ENCODE measurements at regions not wholly inside any gene's neighbourhood (a gene's known extent, or its start where the extent isn't known, plus 50 kb on each side); places are given as distances from the start of the nearest gene placed in this dataset.

DNA sequence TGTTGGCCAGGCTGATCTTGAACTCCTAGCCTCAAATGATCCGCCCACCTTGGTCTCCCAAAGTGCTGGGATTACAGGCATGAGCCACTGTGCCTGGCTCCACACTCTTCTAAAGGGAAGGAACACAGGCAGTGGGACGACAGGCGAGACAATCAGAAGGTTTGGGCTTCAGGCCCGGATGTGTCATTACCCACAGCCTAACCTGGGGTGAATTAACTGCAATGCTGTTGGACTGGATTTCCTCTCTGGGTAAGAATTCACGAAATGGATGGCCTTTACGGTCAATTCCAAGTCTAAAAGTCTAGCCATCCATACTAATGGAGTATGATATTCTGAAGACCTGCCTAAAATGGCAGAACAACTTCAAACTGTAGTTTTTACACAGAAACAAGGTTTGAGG is 83.7 kb upstream of the CCDC28A start:
- TF ChIP-seq, protein P1, sequence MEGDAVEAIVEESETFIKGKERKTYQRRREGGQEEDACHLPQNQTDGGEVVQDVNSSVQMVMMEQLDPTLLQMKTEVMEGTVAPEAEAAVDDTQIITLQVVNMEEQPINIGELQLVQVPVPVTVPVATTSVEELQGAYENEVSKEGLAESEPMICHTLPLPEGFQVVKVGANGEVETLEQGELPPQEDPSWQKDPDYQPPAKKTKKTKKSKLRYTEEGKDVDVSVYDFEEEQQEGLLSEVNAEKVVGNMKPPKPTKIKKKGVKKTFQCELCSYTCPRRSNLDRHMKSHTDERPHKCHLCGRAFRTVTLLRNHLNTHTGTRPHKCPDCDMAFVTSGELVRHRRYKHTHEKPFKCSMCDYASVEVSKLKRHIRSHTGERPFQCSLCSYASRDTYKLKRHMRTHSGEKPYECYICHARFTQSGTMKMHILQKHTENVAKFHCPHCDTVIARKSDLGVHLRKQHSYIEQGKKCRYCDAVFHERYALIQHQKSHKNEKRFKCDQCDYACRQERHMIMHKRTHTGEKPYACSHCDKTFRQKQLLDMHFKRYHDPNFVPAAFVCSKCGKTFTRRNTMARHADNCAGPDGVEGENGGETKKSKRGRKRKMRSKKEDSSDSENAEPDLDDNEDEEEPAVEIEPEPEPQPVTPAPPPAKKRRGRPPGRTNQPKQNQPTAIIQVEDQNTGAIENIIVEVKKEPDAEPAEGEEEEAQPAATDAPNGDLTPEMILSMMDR (IDR thresholded peaks at IDR 0.05; ENCODE audit: extremely low read depth in 1 of 2, insufficient read depth in 1 of 2, low read depth in 1 of 2, low read length in 2 of 2): no peak
- no peak for TF ChIP-seq POLR2AphosphoS5 (IDR thresholded peaks at IDR 0.05; ENCODE audit: insufficient read depth, low read depth, low read length)
- no peak for TF ChIP-seq JUN (IDR thresholded peaks at IDR 0.05; ENCODE audit: borderline replicate concordance, insufficient read depth, insufficient read length, low read depth)
- no peak for TF ChIP-seq POLR2A (IDR thresholded peaks at IDR 0.05; ENCODE audit: low read depth, low read length)
- TF ChIP-seq EZH2 (IDR thresholded peaks at IDR 0.05; ENCODE audit: borderline replicate concordance, low read depth, low read length, severe bottlenecking): no peak

All from endothelial cell of umbilical vein (primary cell).